A673 (cell line): ENCODE measurements at regions not wholly inside any gene's neighbourhood (a gene's known extent, or its start where the extent isn't known, plus 50 kb on each side); places are given as distances from the start of the nearest gene placed in this dataset.

Experiments used
- CTCF ChIP-seq: fragments of 300-800, 200-600 bp; sonication (generic); conservative IDR thresholded peaks from 2 replicates; pipeline ENCODE4 v1.5.1; 2017; ENCODE audit warnings: low read depth, mild to moderate bottlenecking, antibody characterized with exemption, low read length, moderate library complexity, mixed read lengths
- EZH2 ChIP-seq: fragments of 200-600 bp; sonication (generic); IDR thresholded peaks from 2 replicates; pipeline ENCODE4 v1.6.1; 2017; ENCODE audit warnings: borderline replicate concordance, low read depth, mild to moderate bottlenecking, mixed read lengths, antibody characterized with exemption, low read length; ENCODE audit not compliant: poor library complexity, severe bottlenecking

- TF ChIP-seq CTCF: no peak
- TF ChIP-seq EZH2: no peak
These were observed 131.3 kb downstream of the SMAD6 start for GRCh38 chr15:66833371-66833770.
